ENCODE measurements at regions not wholly inside any gene's neighbourhood (a gene's known extent, or its start where the extent isn't known, plus 50 kb on each side); places are given as distances from the start of the nearest gene placed in this dataset.

- H3K36me3 ChIP-seq (ENCODE audit: control insufficient read depth in 2 of 2, insufficient read depth in 2 of 2, low read length in 1 of 2) = no peaks in the 10 kb centered on the region
- no peak for DNase-seq (ENCODE audit: low read depth, low spot score)
- H3K4me2 ChIP-seq (ENCODE audit: control insufficient read depth, insufficient read depth) = no peak overlapping the region
- no peaks in the 10 kb centered on the region for H3K79me2 ChIP-seq (ENCODE audit: control insufficient read depth, insufficient read depth, low read length)
- H3K9me3 ChIP-seq (replicated peaks; ENCODE audit: control insufficient read depth, insufficient read depth, low read length) = no peaks in the 10 kb centered on the region
- H3K9ac ChIP-seq (ENCODE audit: control insufficient read depth, insufficient read depth, low read length) = no peak overlapping the region
- in situ Hi-C loops (cut with MboI) = no loop called here
- ATAC-seq = no peak
- RAD21 ChIA-PET (ENCODE audit: unreplicated experiment) = no interaction called here
- CTCF ChIA-PET = no interaction called here
- SMC1A ChIA-PET (ENCODE audit: uncharacterized antibody, unreplicated experiment) = interaction anchor here (1.6 kb wide), 1 partner anchor 12 kb away, joined by 5 read pairs; no protein-coding TSS in a partner anchor
- no peak overlapping the region for H3K27ac ChIP-seq (ENCODE audit: control insufficient read depth, insufficient read depth)
- H3K27me3 ChIP-seq (replicated peaks in 1 of 2; ENCODE audit: control insufficient read depth in 2 of 2, insufficient read depth in 2 of 2, low read length in 1 of 2) = no peaks in the 10 kb centered on the region
- no peak for FAIRE-seq
- 15% methylated on average over 6 of the region's 6 CpGs for WGBS (ENCODE audit: insufficient coverage, insufficient replicate concordance, low lambda C conversion rate, missing lambda C conversion rate)
- POLR2A ChIA-PET = no interaction called here
- intact Hi-C loops (cut with micrococcal nuclease; ENCODE audit: unreplicated experiment) = no loop called here
- H2AFZ ChIP-seq (ENCODE audit: control insufficient read depth, low read depth, low read length) = no peak overlapping the region
- TF ChIP-seq IRF5 (IDR thresholded peaks at IDR 0.05; ENCODE audit: borderline replicate concordance) = no peak
- TF ChIP-seq TBL1XR1 (IDR thresholded peaks at IDR 0.05; ENCODE audit: low read depth, low read length) = no peak
- TF ChIP-seq ZNF384 (IDR thresholded peaks at IDR 0.05; ENCODE audit: borderline replicate concordance, low read depth, low read length) = no peak
- no peak for TF ChIP-seq BHLHE40 (IDR thresholded peaks at IDR 0.05; ENCODE audit: borderline replicate concordance in 1 of 2, low read depth in 2 of 2, low read length in 1 of 2)
- no peak for TF ChIP-seq ZBED1 (IDR thresholded peaks at IDR 0.05; ENCODE audit: borderline replicate concordance)
- TF ChIP-seq FOXM1 (IDR thresholded peaks at IDR 0.05; ENCODE audit: low read depth, low read length) = no peak
- no peak for TF ChIP-seq ZNF24 (IDR thresholded peaks at IDR 0.05)
- no peak for TF ChIP-seq ZBTB4 (CRISPR knock-in tag; IDR thresholded peaks at IDR 0.05)
- TF ChIP-seq HDAC6 (IDR thresholded peaks at IDR 0.05; ENCODE audit: unreplicated experiment) = no peak
- no peak for TF ChIP-seq SUZ12 (IDR thresholded peaks at IDR 0.05; ENCODE audit: unreplicated experiment)
- no peak for TF ChIP-seq MEF2A (IDR thresholded peaks at IDR 0.05; ENCODE audit: insufficient read depth, low read depth, low read length)
- TF ChIP-seq TCF12 (IDR thresholded peaks at IDR 0.05; ENCODE audit: low read depth, low read length) = no peak
- no peaks in the 10 kb centered on the region for H3K4me1 ChIP-seq (ENCODE audit: control insufficient read depth, insufficient read depth, low read length)
- no peak overlapping the region for H3K4me3 ChIP-seq
- no TSS peak for BruUV-seq (replicated peaks)
- no peaks in the 10 kb centered on the region for H4K20me1 ChIP-seq (ENCODE audit: control insufficient read depth, insufficient read depth)
Measured at GRCh38 chr18:30622635-30623034, 419.9 kb downstream of the DSC3 start.
